ENCODE measurements at regions not wholly inside any gene's neighbourhood (a gene's known extent, or its start where the extent isn't known, plus 50 kb on each side); places are given as distances from the start of the nearest gene placed in this dataset.

GRCh38 chr6:144758602-144759001, 473.5 kb downstream of the UTRN start:
- H3K27me3 ChIP-seq (replicated peaks in 1 of 4; ENCODE audit: control extremely low read depth in 1 of 4, control insufficient read depth in 3 of 4, insufficient read depth in 4 of 4, low read length in 3 of 4) = no peaks in the 10 kb centered on the region
- H4K20me1 ChIP-seq (ENCODE audit: control insufficient read depth, insufficient read depth, low read length, poor library complexity, severe bottlenecking) = no peaks in the 10 kb centered on the region
- ATAC-seq (ENCODE audit: low read depth) (no peak), DNase-seq (no peak)
- no peaks in the 10 kb centered on the region for H3K4me1 ChIP-seq (ENCODE audit: control insufficient read depth in 2 of 2, insufficient read depth in 2 of 2, low read length in 2 of 2)
- no peak overlapping the region for H3K27ac ChIP-seq (ENCODE audit: low read length in 2 of 2)
- H2AFZ ChIP-seq (ENCODE audit: insufficient read depth, low read depth, low read length, poor library complexity, severe bottlenecking) = no peak overlapping the region
- H3K4me1 Mint-ChIP-seq = peaks cover 4% of the 10 kb centered on the region
- no peak overlapping the region for H3K27ac Mint-ChIP-seq
- no peak overlapping the region for H3K4me3 ChIP-seq (ENCODE audit: control extremely low read depth in 1 of 5, extremely low read depth in 1 of 5, insufficient read depth in 1 of 5, low read depth in 2 of 5, low read length in 4 of 5)
- WGBS (ENCODE audit: insufficient coverage) = no CpG with 5 or more reads among the region's 3 CpGs
- no peaks in the 10 kb centered on the region for H3K9me3 Mint-ChIP-seq (ENCODE audit: insufficient read depth)
- ChIA-PET CTCF (interaction anchor here (1.3 kb wide), 1 partner anchor 173 kb away, joined by 4 read pairs; no protein-coding TSS in a partner anchor), POLR2A (no interaction called here)
- intact Hi-C loops (cut with micrococcal nuclease) = no loop called here
- no peak for TF ChIP-seq EZH2 (IDR thresholded peaks at IDR 0.05; ENCODE audit: borderline replicate concordance, insufficient read depth, low read depth, low read length, poor library complexity, severe bottlenecking)
- no peak for TF ChIP-seq CTCF (IDR thresholded peaks at IDR 0.05)
- H3K79me2 ChIP-seq (ENCODE audit: control insufficient read depth, insufficient read depth, low read length) = no peaks in the 10 kb centered on the region
- no peak overlapping the region for H3K9ac ChIP-seq (ENCODE audit: low read length)
- no peak overlapping the region for H3K4me2 ChIP-seq (replicated peaks; ENCODE audit: low read depth, low read length, poor library complexity, severe bottlenecking)
- H3K36me3 ChIP-seq (replicated peaks in 1 of 2; ENCODE audit: control extremely low read depth in 1 of 2, control insufficient read depth in 1 of 2, extremely low read depth in 1 of 2, insufficient read depth in 2 of 2, low read length in 1 of 2) = peaks cover 23 to 47% of the 10 kb centered on the region in 2 experiments
- no peaks in the 10 kb centered on the region for H3K27me3 Mint-ChIP-seq
- H3K4me3 Mint-ChIP-seq = no peak overlapping the region
- H3K9me3 ChIP-seq (ENCODE audit: control extremely low read depth in 1 of 3, control insufficient read depth in 2 of 3, insufficient read depth in 1 of 3, low read length in 2 of 3) = no peaks in the 10 kb centered on the region

- no peaks in the 10 kb centered on the region for H3K4me1 ChIP-seq (ENCODE audit: control insufficient read depth in 2 of 2, insufficient read depth in 2 of 2, low read length in 2 of 2)
- intact Hi-C loops (cut with micrococcal nuclease) = no loop called here
- ChIA-PET CTCF (interaction anchor here (2.0 kb wide), 1 partner anchor 19 kb away, joined by 4 read pairs; no protein-coding TSS in a partner anchor), POLR2A (no interaction called here)
- H3K27me3 ChIP-seq (replicated peaks in 1 of 4; ENCODE audit: control extremely low read depth in 1 of 4, control insufficient read depth in 3 of 4, insufficient read depth in 4 of 4, low read length in 3 of 4) = no peaks in the 10 kb centered on the region
- no peaks in the 10 kb centered on the region for H3K79me2 ChIP-seq (ENCODE audit: control insufficient read depth, insufficient read depth, low read length)
- H3K9me3 ChIP-seq (ENCODE audit: control extremely low read depth in 1 of 3, control insufficient read depth in 2 of 3, insufficient read depth in 1 of 3, low read length in 2 of 3) = no peaks in the 10 kb centered on the region
- no peaks in the 10 kb centered on the region for H4K20me1 ChIP-seq (ENCODE audit: control insufficient read depth, insufficient read depth, low read length, poor library complexity, severe bottlenecking)
- no peak overlapping the region for H3K4me3 ChIP-seq (ENCODE audit: control extremely low read depth in 1 of 5, extremely low read depth in 1 of 5, insufficient read depth in 1 of 5, low read depth in 2 of 5, low read length in 4 of 5)
- ATAC-seq (ENCODE audit: low read depth) = no peak
- Mint-ChIP-seq H3K4me3 (no peak overlapping the region), H3K4me1 (no peaks in the 10 kb centered on the region), H3K27me3 (no peaks in the 10 kb centered on the region), H3K27ac (no peak overlapping the region), H3K9me3 (ENCODE audit: insufficient read depth) (no peaks in the 10 kb centered on the region)
- no peak overlapping the region for H3K27ac ChIP-seq (ENCODE audit: low read length in 2 of 2)
- WGBS (ENCODE audit: insufficient coverage) = no CpG with 5 or more reads among the region's 3 CpGs
- H2AFZ ChIP-seq (ENCODE audit: insufficient read depth, low read depth, low read length, poor library complexity, severe bottlenecking) = no peak overlapping the region
- no peak overlapping the region for H3K9ac ChIP-seq (ENCODE audit: low read length)
- peaks cover 16 to 40% of the 10 kb centered on the region in 2 experiments for H3K36me3 ChIP-seq (replicated peaks in 1 of 2; ENCODE audit: control extremely low read depth in 1 of 2, control insufficient read depth in 1 of 2, extremely low read depth in 1 of 2, insufficient read depth in 2 of 2, low read length in 1 of 2)
- H3K4me2 ChIP-seq (replicated peaks; ENCODE audit: low read depth, low read length, poor library complexity, severe bottlenecking) = no peak overlapping the region
- TF ChIP-seq EZH2 (IDR thresholded peaks at IDR 0.05; ENCODE audit: borderline replicate concordance, insufficient read depth, low read depth, low read length, poor library complexity, severe bottlenecking) = no peak
- TF ChIP-seq CTCF (IDR thresholded peaks at IDR 0.05) = no peak
- DNase-seq = no peak
These were observed 477.3 kb downstream of the UTRN start for GRCh38 chr6:144762469-144762868.
